ENCODE measurements at regions not wholly inside any gene's neighbourhood (a gene's known extent, or its start where the extent isn't known, plus 50 kb on each side); places are given as distances from the start of the nearest gene placed in this dataset.

DNA sequence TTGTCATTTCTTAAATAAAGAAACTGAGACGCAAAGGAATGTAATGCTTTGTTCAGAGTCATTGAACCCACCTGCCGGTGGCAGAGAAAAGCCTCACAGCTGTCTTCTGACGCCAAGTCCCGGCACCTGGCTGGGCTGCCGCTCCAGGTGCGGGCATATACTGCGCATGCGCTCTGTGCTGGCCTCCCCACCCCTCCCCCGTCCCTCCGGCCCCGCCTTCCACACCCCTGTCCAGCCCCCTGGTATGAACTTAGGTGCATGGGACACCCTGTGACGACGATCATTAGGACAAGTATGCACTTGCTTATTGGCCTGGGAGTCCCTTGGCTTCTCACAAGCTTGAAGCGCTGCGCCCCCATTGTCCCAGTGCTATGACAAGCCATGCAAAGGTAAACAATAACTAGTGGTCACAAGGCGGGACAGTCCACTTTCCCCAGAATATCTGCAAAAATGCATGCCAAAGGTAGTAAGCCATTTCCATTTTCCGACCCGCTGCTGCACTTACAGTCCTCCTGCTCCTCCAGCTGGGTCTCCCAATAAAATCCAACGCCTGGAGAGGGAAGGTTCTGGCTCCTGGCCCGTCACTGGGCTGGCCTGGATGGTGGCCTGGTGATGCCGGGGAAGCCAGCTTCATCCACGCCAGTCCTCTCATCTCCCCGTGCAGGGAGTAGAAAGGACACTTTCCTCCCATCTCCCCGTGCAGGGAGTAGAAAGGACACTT is 100.4 kb downstream of the PSMG1 start:
- DNase-seq, result peak; percentile 48 to 49
- WGBS, 3 donors, result 30 to 52% (median 34%) methylated on average over 24 of the region's 24 CpGs
- no peaks in the 10 kb centered on the region for H3K4me1 ChIP-seq (ENCODE audit: control insufficient read depth in 3 of 3, insufficient read depth in 2 of 3, low read depth in 1 of 3, low read length in 2 of 3)

DNA sequence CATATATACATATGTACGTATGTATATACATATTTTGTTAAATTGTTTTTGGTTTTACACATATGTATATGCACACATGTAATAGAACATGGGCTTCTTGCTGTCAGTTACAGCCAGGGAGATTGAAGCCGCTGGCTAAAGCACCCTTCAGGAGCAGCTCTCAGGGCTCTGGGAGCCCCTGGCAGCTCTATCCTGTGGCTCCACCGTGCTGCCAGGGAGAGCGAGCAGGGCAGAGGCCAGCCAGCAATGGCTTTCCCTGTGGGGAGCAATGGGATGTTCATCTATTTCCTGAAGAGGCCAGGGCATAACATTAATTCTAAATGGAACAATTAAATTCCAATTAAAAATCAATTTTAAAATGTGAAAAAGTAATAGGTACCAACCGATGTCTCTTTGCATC is 102.9 kb downstream of the PSMG1 start:
- H3K4me1 ChIP-seq (ENCODE audit: control insufficient read depth in 3 of 3, insufficient read depth in 2 of 3, low read depth in 1 of 3, low read length in 2 of 3), result no peaks in the 10 kb centered on the region
- no peaks in the 10 kb centered on the region for H3K36me3 ChIP-seq (ENCODE audit: control insufficient read depth in 3 of 3, insufficient read depth in 2 of 3, low read depth in 1 of 3, low read length in 3 of 3)
- FAIRE-seq (no peak), DNase-seq (no peak)
- H3K4me3 ChIP-seq (ENCODE audit: low read depth in 1 of 3, low read length in 3 of 3), result no peak overlapping the region
- peak overlapping the region in 1 of 3 donors; percentile 40 for H3K27ac ChIP-seq (ENCODE audit: low read depth in 1 of 3, low read length in 2 of 3)
- peaks cover 0 to 2% of the 10 kb centered on the region in 2 donors for H3K9me3 ChIP-seq (ENCODE audit: control insufficient read depth in 2 of 2, insufficient read depth in 1 of 2, low read depth in 1 of 2, low read length in 1 of 2)
- H3K27me3 ChIP-seq (ENCODE audit: control insufficient read depth in 3 of 3, insufficient read depth in 3 of 3, low read length in 3 of 3), result no peaks in the 10 kb centered on the region
- 89 to 93% (median 90%) methylated on average over 5 of the region's 5 CpGs for WGBS, 3 donors

More for the DNA sequence above, 100.4 kb downstream of the PSMG1 start:
- Histone ChIP-seq H3K27ac (ENCODE audit: low read depth in 1 of 3, low read length in 2 of 3) (peak overlapping the region in 2 of 3 donors; percentile 48 to 87), H3K27me3 (ENCODE audit: control insufficient read depth in 3 of 3, insufficient read depth in 3 of 3, low read length in 3 of 3) (no peaks in the 10 kb centered on the region), H3K4me3 (ENCODE audit: low read depth in 1 of 3, low read length in 3 of 3) (no peak overlapping the region), H3K36me3 (ENCODE audit: control insufficient read depth in 3 of 3, insufficient read depth in 2 of 3, low read depth in 1 of 3, low read length in 3 of 3) (no peaks in the 10 kb centered on the region), H3K9me3 (ENCODE audit: control insufficient read depth in 2 of 2, insufficient read depth in 1 of 2, low read depth in 1 of 2, low read length in 1 of 2) (no peaks in the 10 kb centered on the region)
- no peak for FAIRE-seq

DNA sequence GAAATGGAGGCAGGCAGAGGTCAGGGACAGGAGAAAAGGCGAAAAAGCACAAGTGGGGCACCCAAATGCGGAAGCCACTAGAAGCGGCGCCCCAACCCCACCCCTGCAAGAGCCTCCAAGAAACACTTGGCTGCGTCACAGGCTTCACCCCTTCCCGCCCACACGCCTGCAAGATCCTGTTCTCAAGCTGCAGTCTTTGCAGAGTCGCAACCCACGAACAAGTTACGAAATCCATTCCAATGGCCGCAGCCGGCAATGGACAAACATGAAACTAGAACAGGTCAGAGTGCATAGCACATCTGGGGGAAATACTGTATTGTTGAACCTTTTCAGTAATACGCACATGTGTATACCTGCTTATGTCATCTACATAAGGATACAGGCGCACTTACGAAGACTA is 103.6 kb downstream of the PSMG1 start:
- Histone ChIP-seq H3K27me3 (ENCODE audit: control insufficient read depth in 3 of 3, insufficient read depth in 3 of 3, low read length in 3 of 3) (no peaks in the 10 kb centered on the region), H3K36me3 (ENCODE audit: control insufficient read depth in 3 of 3, insufficient read depth in 2 of 3, low read depth in 1 of 3, low read length in 3 of 3) (no peaks in the 10 kb centered on the region), H3K4me1 (ENCODE audit: control insufficient read depth in 3 of 3, insufficient read depth in 2 of 3, low read depth in 1 of 3, low read length in 2 of 3) (no peaks in the 10 kb centered on the region), H3K9me3 (ENCODE audit: control insufficient read depth in 2 of 2, insufficient read depth in 1 of 2, low read depth in 1 of 2, low read length in 1 of 2) (peaks cover 0 to 6% of the 10 kb centered on the region in 2 donors), H3K4me3 (ENCODE audit: low read depth in 1 of 3, low read length in 3 of 3) (no peak overlapping the region), H3K27ac (ENCODE audit: low read depth in 1 of 3, low read length in 2 of 3) (peak overlapping the region in 1 of 3 donors; percentile 86)
- FAIRE-seq (no peak), DNase-seq (no peak)
- 72 to 85% (median 83%) methylated on average over 15 of the region's 15 CpGs for WGBS, 3 donors

DNA sequence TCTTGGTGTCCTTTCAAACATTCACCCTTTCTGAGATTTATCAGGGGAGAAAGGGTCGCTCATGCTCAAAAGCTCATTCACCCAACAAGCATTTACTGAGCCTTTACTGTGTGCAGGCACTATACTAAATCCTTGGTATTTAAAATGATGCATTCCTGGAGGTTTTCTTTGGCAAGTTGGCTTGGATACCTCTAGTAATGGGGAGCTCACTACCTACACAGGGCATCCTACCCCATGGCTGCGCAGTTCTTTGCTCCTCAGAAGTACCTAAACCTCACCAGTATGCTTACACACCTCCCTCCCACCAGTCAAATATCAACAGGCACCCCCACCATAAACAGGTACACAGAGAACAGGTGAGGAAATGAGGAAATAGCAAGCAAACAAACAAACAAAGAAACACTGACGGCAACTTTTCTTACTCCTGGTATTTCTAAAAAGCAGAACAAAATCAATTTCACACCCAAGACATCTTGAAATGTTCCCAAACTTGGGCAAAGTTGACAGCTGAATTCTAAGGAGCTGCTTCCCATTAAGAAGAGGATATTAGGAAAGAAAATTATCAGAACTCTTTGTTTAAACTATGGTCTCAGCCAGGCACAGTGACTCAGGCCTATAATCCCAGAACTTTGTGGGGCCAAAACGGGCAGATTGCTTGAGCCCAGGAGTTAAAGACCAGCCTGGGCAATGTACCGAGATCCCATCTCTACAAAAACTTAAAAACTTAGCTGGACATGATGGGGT is 104.8 kb downstream of the PSMG1 start:
- Histone ChIP-seq H3K9me3 (ENCODE audit: control insufficient read depth in 2 of 2, insufficient read depth in 1 of 2, low read depth in 1 of 2, low read length in 1 of 2) (peaks cover 0 to 6% of the 10 kb centered on the region in 2 donors), H3K4me3 (ENCODE audit: low read depth in 1 of 3, low read length in 3 of 3) (no peak overlapping the region), H3K27me3 (ENCODE audit: control insufficient read depth in 3 of 3, insufficient read depth in 3 of 3, low read length in 3 of 3) (no peaks in the 10 kb centered on the region), H3K36me3 (ENCODE audit: control insufficient read depth in 3 of 3, insufficient read depth in 2 of 3, low read depth in 1 of 3, low read length in 3 of 3) (no peaks in the 10 kb centered on the region), H3K27ac (ENCODE audit: low read depth in 1 of 3, low read length in 2 of 3) (peak overlapping the region in 1 of 3 donors; percentile 86), H3K4me1 (ENCODE audit: control insufficient read depth in 3 of 3, insufficient read depth in 2 of 3, low read depth in 1 of 3, low read length in 2 of 3) (no peaks in the 10 kb centered on the region)
- 81 to 89% (median 84%) methylated on average over 5 of the region's 5 CpGs for WGBS, 3 donors
- no peak for FAIRE-seq
- no peak for DNase-seq

DNA sequence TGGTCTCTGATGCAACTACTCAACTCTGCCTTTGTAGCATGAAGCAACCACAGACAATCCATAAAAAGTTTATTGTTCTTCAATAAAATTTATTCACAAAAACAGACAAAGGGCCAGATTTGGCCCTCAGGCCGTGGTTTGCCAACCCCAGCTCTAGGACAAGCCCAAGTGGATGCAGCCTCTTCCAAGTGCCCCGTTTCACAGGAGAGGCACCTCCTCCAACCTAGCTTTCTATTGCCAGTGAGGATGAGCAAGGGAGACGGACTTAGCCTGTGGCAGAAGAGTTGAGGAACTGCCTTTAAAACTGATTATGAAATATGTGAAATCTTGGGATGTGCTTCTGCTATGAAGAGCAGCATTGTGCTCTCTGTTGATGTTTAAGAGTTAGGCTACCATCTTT is 105.4 kb downstream of the PSMG1 start:
- WGBS, 3 donors, result 69 to 81% (median 77%) methylated on average over 3 of the region's 3 CpGs
- DNase-seq (no peak), FAIRE-seq (no peak)
- no peaks in the 10 kb centered on the region for H3K27me3 ChIP-seq (ENCODE audit: control insufficient read depth in 3 of 3, insufficient read depth in 3 of 3, low read length in 3 of 3)
- peaks cover 0 to 6% of the 10 kb centered on the region in 2 donors for H3K9me3 ChIP-seq (ENCODE audit: control insufficient read depth in 2 of 2, insufficient read depth in 1 of 2, low read depth in 1 of 2, low read length in 1 of 2)
- H3K36me3 ChIP-seq (ENCODE audit: control insufficient read depth in 3 of 3, insufficient read depth in 2 of 3, low read depth in 1 of 3, low read length in 3 of 3), result no peaks in the 10 kb centered on the region
- peak overlapping the region in 1 of 3 donors; percentile 79 for H3K27ac ChIP-seq (ENCODE audit: low read depth in 1 of 3, low read length in 2 of 3)
- H3K4me3 ChIP-seq (ENCODE audit: low read depth in 1 of 3, low read length in 3 of 3), result no peak overlapping the region
- no peaks in the 10 kb centered on the region for H3K4me1 ChIP-seq (ENCODE audit: control insufficient read depth in 3 of 3, insufficient read depth in 2 of 3, low read depth in 1 of 3, low read length in 2 of 3)

DNA sequence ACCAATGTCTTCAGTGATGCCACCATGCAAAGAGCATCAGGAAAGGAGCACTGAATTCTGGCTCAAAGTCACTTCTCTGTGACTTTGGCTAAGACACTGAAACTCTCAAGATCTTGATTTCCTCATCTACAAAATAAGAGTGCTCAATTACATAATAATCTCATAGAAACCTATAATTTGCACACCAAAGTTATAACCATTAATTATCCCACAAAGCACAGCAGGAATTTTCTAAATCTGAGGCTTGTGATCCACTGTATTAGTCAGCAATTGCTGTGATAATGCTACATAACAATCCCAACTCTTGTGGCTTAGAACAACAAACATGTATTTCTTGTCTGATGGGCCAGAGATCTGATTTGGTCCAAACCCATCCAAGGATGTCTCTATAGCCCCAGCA is 108.7 kb downstream of the PSMG1 start:
- Histone ChIP-seq H3K27ac (ENCODE audit: low read depth in 1 of 3, low read length in 2 of 3) (no peak overlapping the region), H3K9me3 (ENCODE audit: control insufficient read depth in 2 of 2, insufficient read depth in 1 of 2, low read depth in 1 of 2, low read length in 1 of 2) (peaks cover 0 to 6% of the 10 kb centered on the region in 2 donors), H3K4me3 (ENCODE audit: low read depth in 1 of 3, low read length in 3 of 3) (no peak overlapping the region), H3K4me1 (ENCODE audit: control insufficient read depth in 3 of 3, insufficient read depth in 2 of 3, low read depth in 1 of 3, low read length in 2 of 3) (no peaks in the 10 kb centered on the region), H3K36me3 (ENCODE audit: control insufficient read depth in 3 of 3, insufficient read depth in 2 of 3, low read depth in 1 of 3, low read length in 3 of 3) (no peaks in the 10 kb centered on the region), H3K27me3 (ENCODE audit: control insufficient read depth in 3 of 3, insufficient read depth in 3 of 3, low read length in 3 of 3) (no peaks in the 10 kb centered on the region)
- DNase-seq (no peak), FAIRE-seq (no peak)

DNA sequence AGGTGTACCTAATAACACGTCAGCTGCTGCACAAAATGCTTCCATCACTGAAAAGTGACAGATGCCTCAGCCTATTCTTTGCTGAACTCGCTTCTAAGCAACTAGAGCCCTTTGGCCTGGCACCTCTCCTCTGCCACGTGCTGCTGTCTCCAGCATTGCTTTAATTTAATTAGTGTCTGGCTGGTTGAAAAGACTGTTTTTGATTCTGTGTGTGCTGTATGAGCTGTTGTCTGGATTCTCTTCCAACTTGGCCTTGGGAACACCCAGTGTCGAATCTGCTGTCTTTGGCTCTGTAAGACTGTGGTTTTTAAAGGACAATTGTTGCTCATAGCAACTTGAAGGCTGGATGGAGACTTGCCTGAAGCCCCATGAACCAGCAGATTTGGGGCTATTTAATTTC is 109.5 kb downstream of the PSMG1 start:
- 70 to 86% (median 75%) methylated on average over 4 of the region's 4 CpGs for WGBS, 3 donors

DNA sequence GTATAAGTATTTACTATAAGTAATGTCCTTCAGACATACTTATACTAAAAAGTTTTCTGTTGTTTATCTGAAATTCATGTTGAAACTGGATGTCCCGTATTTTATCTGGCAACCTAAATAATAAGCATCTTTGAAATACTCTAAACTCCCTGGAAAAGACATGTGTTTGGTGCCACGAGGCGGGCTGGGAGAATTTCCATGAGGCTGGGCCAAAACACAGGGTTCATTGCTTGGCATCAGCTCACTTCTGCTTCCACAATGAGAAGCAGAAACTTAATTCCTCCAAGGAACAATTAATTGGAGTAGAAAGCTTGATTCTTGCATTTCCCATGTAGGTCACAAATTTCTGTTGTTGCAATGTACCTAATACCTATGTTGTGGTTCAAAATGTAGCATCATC is 110.2 kb downstream of the PSMG1 start:
- H3K4me1 ChIP-seq (ENCODE audit: control insufficient read depth in 3 of 3, insufficient read depth in 2 of 3, low read depth in 1 of 3, low read length in 2 of 3), result no peaks in the 10 kb centered on the region
- H3K27ac ChIP-seq (ENCODE audit: low read depth in 1 of 3, low read length in 2 of 3), result no peak overlapping the region
- no peak overlapping the region for H3K4me3 ChIP-seq (ENCODE audit: low read depth in 1 of 3, low read length in 3 of 3)
- H3K36me3 ChIP-seq (ENCODE audit: control insufficient read depth in 3 of 3, insufficient read depth in 2 of 3, low read depth in 1 of 3, low read length in 3 of 3), result no peaks in the 10 kb centered on the region
- FAIRE-seq, result no peak
- H3K27me3 ChIP-seq (ENCODE audit: control insufficient read depth in 3 of 3, insufficient read depth in 3 of 3, low read length in 3 of 3), result no peaks in the 10 kb centered on the region
- DNase-seq, result no peak
- 61 to 82% (median 68%) methylated on average over 3 of the region's 3 CpGs for WGBS, 3 donors
- peaks cover 0 to 6% of the 10 kb centered on the region in 2 donors for H3K9me3 ChIP-seq (ENCODE audit: control insufficient read depth in 2 of 2, insufficient read depth in 1 of 2, low read depth in 1 of 2, low read length in 1 of 2)

More for the DNA sequence above, 109.5 kb downstream of the PSMG1 start:
- H3K27me3 ChIP-seq (ENCODE audit: control insufficient read depth in 3 of 3, insufficient read depth in 3 of 3, low read length in 3 of 3), result no peaks in the 10 kb centered on the region
- H3K4me1 ChIP-seq (ENCODE audit: control insufficient read depth in 3 of 3, insufficient read depth in 2 of 3, low read depth in 1 of 3, low read length in 2 of 3), result no peaks in the 10 kb centered on the region
- no peaks in the 10 kb centered on the region for H3K36me3 ChIP-seq (ENCODE audit: control insufficient read depth in 3 of 3, insufficient read depth in 2 of 3, low read depth in 1 of 3, low read length in 3 of 3)
- FAIRE-seq, result no peak
- no peak for DNase-seq
- peaks cover 0 to 6% of the 10 kb centered on the region in 2 donors for H3K9me3 ChIP-seq (ENCODE audit: control insufficient read depth in 2 of 2, insufficient read depth in 1 of 2, low read depth in 1 of 2, low read length in 1 of 2)
- peak overlapping the region in 1 of 3 donors; percentile 59 for H3K27ac ChIP-seq (ENCODE audit: low read depth in 1 of 3, low read length in 2 of 3)
- no peak overlapping the region for H3K4me3 ChIP-seq (ENCODE audit: low read depth in 1 of 3, low read length in 3 of 3)

Data from small intestine (tissue), 7 donors.